NCI-H1694 treated with DMSO at 0.1 percent for 48 hours (cell line): ENCODE measurements at regions not wholly inside any gene's neighbourhood (a gene's known extent, or its start where the extent isn't known, plus 50 kb on each side); places are given as distances from the start of the nearest gene placed in this dataset.
A peak's percentile ranks its signal among the peaks of the same experiment; 100 is the strongest.

Experiments used
- DNase-seq: peaks from one replicate; lab custom pipeline; 2025; lab: John Stamatoyannopoulos, UW

- DNase-seq = no peak
These were observed 717.7 kb upstream of the PIK3C3 start for GRCh38 chr18:41237317-41237716.

- no peak for DNase-seq
These were observed 723.4 kb upstream of the PIK3C3 start for GRCh38 chr18:41231681-41232080.

GRCh38 chr18:41227993-41228392, 727.0 kb upstream of the PIK3C3 start:
- no peak for DNase-seq

- DNase-seq = peak; percentile 12
These were observed 728.1 kb upstream of the PIK3C3 start for GRCh38 chr18:41226911-41227310.

- no peak for DNase-seq
These were observed 728.8 kb upstream of the PIK3C3 start for GRCh38 chr18:41226186-41226585.

- no peak for DNase-seq
These were observed 738.6 kb upstream of the PIK3C3 start for GRCh38 chr18:41216341-41217003.

GRCh38 chr18:41207706-41208105, 747.3 kb upstream of the PIK3C3 start:
- DNase-seq = no peak

GRCh38 chr18:41206341-41206830, 748.6 kb upstream of the PIK3C3 start:
- no peak for DNase-seq

GRCh38 chr18:41199212-41199611, 755.8 kb upstream of the PIK3C3 start:
- no peak for DNase-seq

GRCh38 chr18:41197967-41198366, 757.1 kb upstream of the PIK3C3 start:
- DNase-seq = no peak

GRCh38 chr18:41170346-41170745, 784.7 kb upstream of the PIK3C3 start:
- DNase-seq = no peak

- no peak for DNase-seq
These were observed 789.4 kb upstream of the PIK3C3 start for GRCh38 chr18:41165625-41166024.

- no peak for DNase-seq
These were observed 792.3 kb upstream of the PIK3C3 start for GRCh38 chr18:41162781-41163180.

- DNase-seq = no peak
These were observed 792.8 kb upstream of the PIK3C3 start for GRCh38 chr18:41162191-41162590.

- no peak for DNase-seq
These were observed 798.9 kb upstream of the PIK3C3 start for GRCh38 chr18:41155910-41156851.

- DNase-seq = no peak
These were observed 800.0 kb upstream of the PIK3C3 start for GRCh38 chr18:41155025-41155424.

GRCh38 chr18:41153871-41154270, 801.2 kb upstream of the PIK3C3 start:
- DNase-seq = no peak

GRCh38 chr18:41150316-41150715, 804.7 kb upstream of the PIK3C3 start:
- DNase-seq = no peak

GRCh38 chr18:41146301-41146700, 808.7 kb upstream of the PIK3C3 start:
- DNase-seq = no peak

GRCh38 chr18:41145516-41145915, 809.5 kb upstream of the PIK3C3 start:
- DNase-seq = no peak

- DNase-seq = no peak
These were observed 810.6 kb upstream of the PIK3C3 start for GRCh38 chr18:41144441-41144840.

- DNase-seq = no peak
These were observed 814.5 kb upstream of the PIK3C3 start for GRCh38 chr18:41140506-41140905.

GRCh38 chr18:41135146-41135545, 819.9 kb upstream of the PIK3C3 start:
- DNase-seq = no peak
